Right cardiac atrium (tissue), 5 donors: ENCODE measurements at regions not wholly inside any gene's neighbourhood (a gene's known extent, or its start where the extent isn't known, plus 50 kb on each side); places are given as distances from the start of the nearest gene placed in this dataset.

Experiments
- ATAC-seq, 2 donors: fragments of 200-7000 bp; cut with Tn5 transposase; one replicate each; pipeline versions ENCODE4 v1.8.0 to v1.9.1; 2020; ENCODE audit warnings: moderate library complexity in 2 of 2, mild to moderate bottlenecking in 1 of 2
- DNase-seq, 3 donors: peaks; one replicate each; pipeline ENCODE4 v3.0.0-alpha.2; 2020
- H3K27ac ChIP-seq: one replicate; pipeline ENCODE4 v1.5.1; 2013; ENCODE audit warnings: mild to moderate bottlenecking, low read length, control low read depth, moderate library complexity
- H3K27me3 ChIP-seq: one replicate; pipeline ENCODE4 v1.6.1; 2013; ENCODE audit not compliant: control insufficient read depth, insufficient read depth
- H3K4me1 ChIP-seq: one replicate; pipeline ENCODE4 v1.6.1; 2013; ENCODE audit warnings: low read length; ENCODE audit not compliant: control insufficient read depth, insufficient read depth
- H3K4me3 ChIP-seq: one replicate; pipeline ENCODE4 v1.5.1; 2013; ENCODE audit warnings: low read length, control low read depth
- H3K9me3 ChIP-seq: one replicate; pipeline ENCODE4 v1.6.1; 2013; ENCODE audit warnings: low read length; ENCODE audit not compliant: control insufficient read depth
- WGBS: extraction: QIAGEN DNeasy Blood & Tissue Kit; methylation state at CpG from one replicate; pipeline ENCODE4 v1.1.7; 2013; 5-methylcytosine and 5-hydroxymethylcytosine counted together
- intact Hi-C, 4 donors: fragments of 100-400 bp; cut with DNase I; formaldehyde crosslinking; loops; one replicate each; pipeline versions ENCODE4 v1.11.0 to v1.14.0; 2022 to 2023
- donor health status: healthy with polysubstance abuse.
- donor health status: DM: no; HTN: yes; CAD: no.
- donor health status: DM: no; HTN: no; CAD: no.
- donor health status: DM: no; HTN: yes; CAD: no; lungs with severe emphysema.
- donor health status: DM: yes; HTN: yes; CAD: no.

- Histone ChIP-seq H3K27me3 (no peaks in the 10 kb centered on the region), H3K9me3 (no peaks in the 10 kb centered on the region), H3K4me3 (no peak overlapping the region), H3K27ac (no peak overlapping the region), H3K4me1 (no peaks in the 10 kb centered on the region)
- 71% methylated on average over 1 of the region's 1 CpG for WGBS
- ATAC-seq (no peak), DNase-seq (no peak)
- intact Hi-C loops: no loop called here
These were observed 836.3 kb downstream of the SQOR start for GRCh38 chr15:46471096-46471495.

- WGBS: 82% methylated on average over 1 of the region's 1 CpG
- Histone ChIP-seq H3K4me1 (no peaks in the 10 kb centered on the region), H3K27me3 (no peaks in the 10 kb centered on the region), H3K27ac (no peak overlapping the region), H3K4me3 (no peak overlapping the region), H3K9me3 (no peaks in the 10 kb centered on the region)
- no peak for DNase-seq
- ATAC-seq: no peak
- intact Hi-C loops: no loop called here
These were observed 854.4 kb downstream of the SQOR start for GRCh38 chr15:46489276-46489675.

GRCh38 chr15:46496491-46497115 lies 861.8 kb downstream of the SQOR start:
- intact Hi-C loops: no loop called here
- Histone ChIP-seq H3K4me1 (no peaks in the 10 kb centered on the region), H3K4me3 (no peak overlapping the region), H3K27me3 (no peaks in the 10 kb centered on the region), H3K9me3 (no peaks in the 10 kb centered on the region), H3K27ac (no peak overlapping the region)
- ATAC-seq: no peak
- DNase-seq: no peak
- WGBS: 23% methylated on average over 1 of the region's 1 CpG

- 61% methylated on average over 3 of the region's 3 CpGs for WGBS
- DNase-seq (no peak), ATAC-seq (no peak)
- intact Hi-C loops: no loop called here
- Histone ChIP-seq H3K27ac (no peak overlapping the region), H3K9me3 (no peaks in the 10 kb centered on the region), H3K4me3 (no peak overlapping the region), H3K4me1 (no peaks in the 10 kb centered on the region), H3K27me3 (no peaks in the 10 kb centered on the region)
These were observed 867.8 kb downstream of the SQOR start for GRCh38 chr15:46502667-46503066.

GRCh38 chr15:46518381-46518780 lies 883.6 kb downstream of the SQOR start:
- H3K4me3 ChIP-seq: no peak overlapping the region
- ATAC-seq: no peak
- H3K9me3 ChIP-seq: peaks cover 2% of the 10 kb centered on the region
- DNase-seq: no peak
- intact Hi-C loops: no loop called here
- H3K27me3 ChIP-seq: no peaks in the 10 kb centered on the region
- no peak overlapping the region for H3K27ac ChIP-seq
- H3K4me1 ChIP-seq: no peaks in the 10 kb centered on the region

- ATAC-seq: no peak
- DNase-seq: no peak
These were observed 888.9 kb downstream of the SQOR start for GRCh38 chr15:46523701-46524100.

GRCh38 chr15:46525984-46526725 lies 891.3 kb downstream of the SQOR start:
- Histone ChIP-seq H3K4me3 (no peak overlapping the region), H3K27ac (no peak overlapping the region), H3K27me3 (no peaks in the 10 kb centered on the region), H3K9me3 (no peaks in the 10 kb centered on the region), H3K4me1 (no peaks in the 10 kb centered on the region)
- intact Hi-C loops: no loop called here
- WGBS: 67% methylated on average over 3 of the region's 3 CpGs
- ATAC-seq (no peak), DNase-seq (no peak)

More at GRCh38 chr15:46523701-46524100, 888.9 kb downstream of the SQOR start:
- Histone ChIP-seq H3K9me3 (no peaks in the 10 kb centered on the region), H3K4me3 (no peak overlapping the region), H3K4me1 (no peaks in the 10 kb centered on the region), H3K27ac (no peak overlapping the region), H3K27me3 (no peaks in the 10 kb centered on the region)
- intact Hi-C loops: no loop called here
- WGBS: 77% methylated on average over 1 of the region's 1 CpG

- DNase-seq (no peak), ATAC-seq (no peak)
- no peak overlapping the region for H3K4me3 ChIP-seq
- WGBS: 59% methylated on average over 1 of the region's 1 CpG
- no peaks in the 10 kb centered on the region for H3K4me1 ChIP-seq
- H3K9me3 ChIP-seq: no peaks in the 10 kb centered on the region
- H3K27ac ChIP-seq: no peak overlapping the region
- intact Hi-C loops: no loop called here
- H3K27me3 ChIP-seq: no peaks in the 10 kb centered on the region
These were observed 891.9 kb downstream of the SQOR start for GRCh38 chr15:46526726-46527110.

GRCh38 chr15:46543626-46544025 lies 908.8 kb downstream of the SQOR start:
- WGBS: 94% methylated on average over 1 of the region's 1 CpG
- Histone ChIP-seq H3K27ac (no peak overlapping the region), H3K9me3 (no peaks in the 10 kb centered on the region), H3K4me1 (no peaks in the 10 kb centered on the region), H3K27me3 (no peaks in the 10 kb centered on the region), H3K4me3 (no peak overlapping the region)
- ATAC-seq (no peak), DNase-seq (no peak)
- intact Hi-C loops: no loop called here

GRCh38 chr15:46548989-46549388 lies 914.2 kb downstream of the SQOR start:
- intact Hi-C loops: no loop called here
- H3K4me1 ChIP-seq: no peaks in the 10 kb centered on the region
- ATAC-seq: no peak
- 90% methylated on average over 1 of the region's 1 CpG for WGBS
- H3K9me3 ChIP-seq: no peaks in the 10 kb centered on the region
- H3K4me3 ChIP-seq: no peak overlapping the region
- H3K27me3 ChIP-seq: no peaks in the 10 kb centered on the region
- no peak overlapping the region for H3K27ac ChIP-seq
- no peak for DNase-seq

- H3K9me3 ChIP-seq: no peaks in the 10 kb centered on the region
- intact Hi-C loops: no loop called here
- DNase-seq (no peak), ATAC-seq (no peak)
- no peaks in the 10 kb centered on the region for H3K27me3 ChIP-seq
- no peak overlapping the region for H3K4me3 ChIP-seq
- no peaks in the 10 kb centered on the region for H3K4me1 ChIP-seq
- no peak overlapping the region for H3K27ac ChIP-seq
- WGBS: 71% methylated on average over 2 of the region's 2 CpGs
These were observed 917.5 kb downstream of the SQOR start for GRCh38 chr15:46552316-46552715.
